ENCODE measurements at regions not wholly inside any gene's neighbourhood (a gene's known extent, or its start where the extent isn't known, plus 50 kb on each side); places are given as distances from the start of the nearest gene placed in this dataset.

GRCh38 chr9:81741103-81741502 lies 51.8 kb upstream of the TLE1 start:
- Histone ChIP-seq H3K9me3 (ENCODE audit: control insufficient read depth, low read depth, low read length) (no peaks in the 10 kb centered on the region), H3K27me3 (ENCODE audit: control insufficient read depth, insufficient read depth, low read length) (no peaks in the 10 kb centered on the region), H3K27ac (ENCODE audit: low read length) (no peak overlapping the region), H3K9ac (ENCODE audit: low read length) (no peak overlapping the region), H3K4me3 (ENCODE audit: low read length) (no peak overlapping the region), H3K4me1 (ENCODE audit: control insufficient read depth, low read depth, low read length) (peaks cover 7% of the 10 kb centered on the region), H3K36me3 (ENCODE audit: control insufficient read depth, low read depth, low read length) (no peaks in the 10 kb centered on the region)

- Histone ChIP-seq H3K27me3 (ENCODE audit: control insufficient read depth, insufficient read depth, low read length) (no peaks in the 10 kb centered on the region), H3K9ac (ENCODE audit: low read length) (no peak overlapping the region), H3K36me3 (ENCODE audit: control insufficient read depth, low read depth, low read length) (no peaks in the 10 kb centered on the region), H3K4me3 (ENCODE audit: low read length) (no peak overlapping the region), H3K9me3 (ENCODE audit: control insufficient read depth, low read depth, low read length) (no peaks in the 10 kb centered on the region), H3K27ac (ENCODE audit: low read length) (no peak overlapping the region), H3K4me1 (ENCODE audit: control insufficient read depth, low read depth, low read length) (no peaks in the 10 kb centered on the region)
Measured at GRCh38 chr9:81748091-81748490, 58.7 kb upstream of the TLE1 start.

- Histone ChIP-seq H3K4me1 (ENCODE audit: control insufficient read depth, low read depth, low read length) (peaks cover 16% of the 10 kb centered on the region), H3K36me3 (ENCODE audit: control insufficient read depth, low read depth, low read length) (no peaks in the 10 kb centered on the region), H3K27ac (ENCODE audit: low read length) (no peak overlapping the region), H3K4me3 (ENCODE audit: low read length) (no peak overlapping the region), H3K27me3 (ENCODE audit: control insufficient read depth, insufficient read depth, low read length) (no peaks in the 10 kb centered on the region), H3K9me3 (ENCODE audit: control insufficient read depth, low read depth, low read length) (no peaks in the 10 kb centered on the region), H3K9ac (ENCODE audit: low read length) (no peak overlapping the region)
Measured at GRCh38 chr9:81753436-81753835, 64.1 kb upstream of the TLE1 start.

- Histone ChIP-seq H3K36me3 (ENCODE audit: control insufficient read depth, low read depth, low read length) (no peaks in the 10 kb centered on the region), H3K4me3 (ENCODE audit: low read length) (no peak overlapping the region), H3K4me1 (ENCODE audit: control insufficient read depth, low read depth, low read length) (peaks cover 16% of the 10 kb centered on the region), H3K27ac (ENCODE audit: low read length) (no peak overlapping the region), H3K27me3 (ENCODE audit: control insufficient read depth, insufficient read depth, low read length) (no peaks in the 10 kb centered on the region), H3K9ac (ENCODE audit: low read length) (no peak overlapping the region), H3K9me3 (ENCODE audit: control insufficient read depth, low read depth, low read length) (no peaks in the 10 kb centered on the region)
Measured at GRCh38 chr9:81754245-81754644, 64.9 kb upstream of the TLE1 start.

- no peaks in the 10 kb centered on the region for H3K9me3 ChIP-seq (ENCODE audit: control insufficient read depth, low read depth, low read length)
- peaks cover 16% of the 10 kb centered on the region for H3K4me1 ChIP-seq (ENCODE audit: control insufficient read depth, low read depth, low read length)
Measured at GRCh38 chr9:81755721-81756120, 66.4 kb upstream of the TLE1 start.

GRCh38 chr9:81756561-81756960 lies 67.2 kb upstream of the TLE1 start:
- Histone ChIP-seq H3K9me3 (ENCODE audit: control insufficient read depth, low read depth, low read length) (no peaks in the 10 kb centered on the region), H3K4me1 (ENCODE audit: control insufficient read depth, low read depth, low read length) (peaks cover 16% of the 10 kb centered on the region), H3K27ac (ENCODE audit: low read length) (no peak overlapping the region), H3K27me3 (ENCODE audit: control insufficient read depth, insufficient read depth, low read length) (no peaks in the 10 kb centered on the region), H3K36me3 (ENCODE audit: control insufficient read depth, low read depth, low read length) (no peaks in the 10 kb centered on the region), H3K9ac (ENCODE audit: low read length) (no peak overlapping the region), H3K4me3 (ENCODE audit: low read length) (no peak overlapping the region)

More at GRCh38 chr9:81755721-81756120, 66.4 kb upstream of the TLE1 start:
- H3K36me3 ChIP-seq (ENCODE audit: control insufficient read depth, low read depth, low read length) = no peaks in the 10 kb centered on the region
- H3K27ac ChIP-seq (ENCODE audit: low read length) = no peak overlapping the region
- H3K4me3 ChIP-seq (ENCODE audit: low read length) = no peak overlapping the region
- H3K27me3 ChIP-seq (ENCODE audit: control insufficient read depth, insufficient read depth, low read length) = no peaks in the 10 kb centered on the region
- no peak overlapping the region for H3K9ac ChIP-seq (ENCODE audit: low read length)

GRCh38 chr9:81758123-81758797 lies 68.9 kb upstream of the TLE1 start:
- no peaks in the 10 kb centered on the region for H3K36me3 ChIP-seq (ENCODE audit: control insufficient read depth, low read depth, low read length)
- no peak overlapping the region for H3K27ac ChIP-seq (ENCODE audit: low read length)
- no peak overlapping the region for H3K4me3 ChIP-seq (ENCODE audit: low read length)
- no peaks in the 10 kb centered on the region for H3K27me3 ChIP-seq (ENCODE audit: control insufficient read depth, insufficient read depth, low read length)
- H3K9ac ChIP-seq (ENCODE audit: low read length) = no peak overlapping the region
- H3K9me3 ChIP-seq (ENCODE audit: control insufficient read depth, low read depth, low read length) = no peaks in the 10 kb centered on the region
- H3K4me1 ChIP-seq (ENCODE audit: control insufficient read depth, low read depth, low read length) = peaks cover 16% of the 10 kb centered on the region

GRCh38 chr9:81759680-81760215 lies 70.4 kb upstream of the TLE1 start:
- H3K9ac ChIP-seq (ENCODE audit: low read length) = no peak overlapping the region
- peaks cover 16% of the 10 kb centered on the region for H3K4me1 ChIP-seq (ENCODE audit: control insufficient read depth, low read depth, low read length)
- no peak overlapping the region for H3K27ac ChIP-seq (ENCODE audit: low read length)
- H3K27me3 ChIP-seq (ENCODE audit: control insufficient read depth, insufficient read depth, low read length) = no peaks in the 10 kb centered on the region
- no peaks in the 10 kb centered on the region for H3K36me3 ChIP-seq (ENCODE audit: control insufficient read depth, low read depth, low read length)
- H3K4me3 ChIP-seq (ENCODE audit: low read length) = no peak overlapping the region
- no peaks in the 10 kb centered on the region for H3K9me3 ChIP-seq (ENCODE audit: control insufficient read depth, low read depth, low read length)

GRCh38 chr9:81767921-81768320 lies 78.6 kb upstream of the TLE1 start:
- Histone ChIP-seq H3K27me3 (ENCODE audit: control insufficient read depth, insufficient read depth, low read length) (no peaks in the 10 kb centered on the region), H3K27ac (ENCODE audit: low read length) (no peak overlapping the region), H3K9me3 (ENCODE audit: control insufficient read depth, low read depth, low read length) (no peaks in the 10 kb centered on the region), H3K36me3 (ENCODE audit: control insufficient read depth, low read depth, low read length) (no peaks in the 10 kb centered on the region), H3K4me3 (ENCODE audit: low read length) (no peak overlapping the region), H3K9ac (ENCODE audit: low read length) (no peak overlapping the region), H3K4me1 (ENCODE audit: control insufficient read depth, low read depth, low read length) (no peaks in the 10 kb centered on the region)

GRCh38 chr9:81771571-81771970 lies 82.2 kb upstream of the TLE1 start:
- no peaks in the 10 kb centered on the region for H3K27me3 ChIP-seq (ENCODE audit: control insufficient read depth, insufficient read depth, low read length)
- H3K27ac ChIP-seq (ENCODE audit: low read length) = no peak overlapping the region
- H3K4me3 ChIP-seq (ENCODE audit: low read length) = no peak overlapping the region
- H3K36me3 ChIP-seq (ENCODE audit: control insufficient read depth, low read depth, low read length) = no peaks in the 10 kb centered on the region
- H3K4me1 ChIP-seq (ENCODE audit: control insufficient read depth, low read depth, low read length) = no peaks in the 10 kb centered on the region
- H3K9me3 ChIP-seq (ENCODE audit: control insufficient read depth, low read depth, low read length) = no peaks in the 10 kb centered on the region
- no peak overlapping the region for H3K9ac ChIP-seq (ENCODE audit: low read length)

GRCh38 chr9:81772144-81772543 lies 82.8 kb upstream of the TLE1 start:
- Histone ChIP-seq H3K4me1 (ENCODE audit: control insufficient read depth, low read depth, low read length) (no peaks in the 10 kb centered on the region), H3K36me3 (ENCODE audit: control insufficient read depth, low read depth, low read length) (no peaks in the 10 kb centered on the region), H3K4me3 (ENCODE audit: low read length) (no peak overlapping the region), H3K27ac (ENCODE audit: low read length) (no peak overlapping the region), H3K9ac (ENCODE audit: low read length) (no peak overlapping the region), H3K27me3 (ENCODE audit: control insufficient read depth, insufficient read depth, low read length) (no peaks in the 10 kb centered on the region), H3K9me3 (ENCODE audit: control insufficient read depth, low read depth, low read length) (no peaks in the 10 kb centered on the region)

GRCh38 chr9:81776390-81776789 lies 87.0 kb upstream of the TLE1 start:
- Histone ChIP-seq H3K36me3 (ENCODE audit: control insufficient read depth, low read depth, low read length) (no peaks in the 10 kb centered on the region), H3K27ac (ENCODE audit: low read length) (no peak overlapping the region), H3K9ac (ENCODE audit: low read length) (no peak overlapping the region), H3K9me3 (ENCODE audit: control insufficient read depth, low read depth, low read length) (no peaks in the 10 kb centered on the region), H3K4me3 (ENCODE audit: low read length) (no peak overlapping the region), H3K4me1 (ENCODE audit: control insufficient read depth, low read depth, low read length) (no peaks in the 10 kb centered on the region), H3K27me3 (ENCODE audit: control insufficient read depth, insufficient read depth, low read length) (no peaks in the 10 kb centered on the region)

All from iPS-18a (cell line).